Astrocyte (in vitro differentiated cells and primary cell): ENCODE measurements at regions not wholly inside any gene's neighbourhood (a gene's known extent, or its start where the extent isn't known, plus 50 kb on each side); places are given as distances from the start of the nearest gene placed in this dataset.

Experiments
- EZH2 ChIP-seq: IDR thresholded peaks from 2 replicates; pipeline ENCODE4 v1.6.1; 2012; ENCODE audit warnings: mild to moderate bottlenecking, low read length, inconsistent platforms; ENCODE audit not compliant: insufficient read depth
- TF ChIP-seq, protein P1 (sequence below): IDR thresholded peaks from 2 replicates; pipeline ENCODE4 v1.5.1; 2011; ENCODE audit warnings: low read depth, mild to moderate bottlenecking, inconsistent platforms, low read length, moderate library complexity; ENCODE audit not compliant: insufficient read depth

DNA sequence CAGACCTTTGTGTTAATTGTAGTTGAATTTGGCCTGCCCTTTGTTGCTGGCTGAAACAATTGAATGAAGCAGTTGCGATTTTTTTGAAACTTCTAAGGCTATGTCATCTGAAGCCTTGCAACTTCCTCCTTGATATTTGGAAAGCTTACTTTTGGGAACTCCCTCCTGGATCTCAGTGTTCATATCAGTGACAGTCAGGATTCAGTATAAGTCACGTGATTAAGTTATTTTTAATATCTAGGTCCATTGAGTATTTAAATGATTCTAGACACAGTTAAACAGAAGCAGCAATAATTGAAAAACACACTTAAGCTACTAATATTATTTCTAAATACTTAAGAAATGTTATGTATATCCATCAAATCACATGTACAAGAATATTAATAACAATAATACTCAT lies 951.3 kb downstream of the GRIK2 start:
- TF ChIP-seq, protein P1, sequence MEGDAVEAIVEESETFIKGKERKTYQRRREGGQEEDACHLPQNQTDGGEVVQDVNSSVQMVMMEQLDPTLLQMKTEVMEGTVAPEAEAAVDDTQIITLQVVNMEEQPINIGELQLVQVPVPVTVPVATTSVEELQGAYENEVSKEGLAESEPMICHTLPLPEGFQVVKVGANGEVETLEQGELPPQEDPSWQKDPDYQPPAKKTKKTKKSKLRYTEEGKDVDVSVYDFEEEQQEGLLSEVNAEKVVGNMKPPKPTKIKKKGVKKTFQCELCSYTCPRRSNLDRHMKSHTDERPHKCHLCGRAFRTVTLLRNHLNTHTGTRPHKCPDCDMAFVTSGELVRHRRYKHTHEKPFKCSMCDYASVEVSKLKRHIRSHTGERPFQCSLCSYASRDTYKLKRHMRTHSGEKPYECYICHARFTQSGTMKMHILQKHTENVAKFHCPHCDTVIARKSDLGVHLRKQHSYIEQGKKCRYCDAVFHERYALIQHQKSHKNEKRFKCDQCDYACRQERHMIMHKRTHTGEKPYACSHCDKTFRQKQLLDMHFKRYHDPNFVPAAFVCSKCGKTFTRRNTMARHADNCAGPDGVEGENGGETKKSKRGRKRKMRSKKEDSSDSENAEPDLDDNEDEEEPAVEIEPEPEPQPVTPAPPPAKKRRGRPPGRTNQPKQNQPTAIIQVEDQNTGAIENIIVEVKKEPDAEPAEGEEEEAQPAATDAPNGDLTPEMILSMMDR = no peak
- TF ChIP-seq EZH2 = no peak
